HG03135 (cell line): ENCODE measurements at regions not wholly inside any gene's neighbourhood (a gene's known extent, or its start where the extent isn't known, plus 50 kb on each side); places are given as distances from the start of the nearest gene placed in this dataset.

Source experiments
- ATAC-seq: cut with Tn5 transposase; IDR thresholded peaks from one replicate; pipeline ENCODE4 v1.9.1; 2021; ENCODE audit warnings: mild to moderate bottlenecking, moderate library complexity; ENCODE audit not compliant: unreplicated experiment

DNA sequence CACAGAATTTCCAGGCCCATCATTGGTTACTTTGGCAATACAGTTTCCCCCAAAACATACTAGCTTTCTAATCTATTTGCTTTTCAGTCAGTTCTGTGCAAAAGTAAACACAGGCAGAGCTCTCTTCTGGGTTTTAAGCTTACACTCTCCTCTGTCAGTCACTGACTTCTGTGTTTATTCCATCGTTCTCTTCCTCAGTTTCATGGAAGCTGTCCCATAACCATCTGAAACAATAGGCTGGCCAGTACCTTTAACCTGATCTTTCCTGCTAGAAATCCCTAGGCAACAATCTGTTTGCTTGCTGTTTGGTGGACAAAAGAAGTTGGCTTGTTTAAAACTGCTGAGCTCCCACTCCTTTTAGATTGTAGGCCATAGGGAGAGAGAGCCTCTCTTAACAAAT, 431.5 kb downstream of the HACE1 start:
- ATAC-seq, result no peak

DNA sequence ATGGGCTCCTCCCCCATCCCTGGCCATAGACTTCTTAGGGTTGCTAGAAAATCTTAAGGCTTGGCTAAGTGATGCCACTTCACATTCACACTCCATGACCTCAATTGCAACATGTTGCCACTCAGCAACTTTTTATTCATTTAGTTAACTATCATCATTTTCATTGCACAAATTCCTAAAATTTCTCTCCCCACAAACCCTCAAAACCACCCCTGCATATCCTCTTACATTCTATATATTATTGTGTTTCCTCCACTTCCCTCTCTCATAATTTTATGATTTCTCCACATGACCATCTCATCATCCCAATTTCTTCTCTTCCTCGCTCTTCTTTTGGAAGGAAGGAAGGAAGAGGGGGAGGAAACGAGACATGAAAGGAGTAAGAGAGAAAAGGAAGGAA, 436.0 kb downstream of the HACE1 start:
- ATAC-seq, result no peak

DNA sequence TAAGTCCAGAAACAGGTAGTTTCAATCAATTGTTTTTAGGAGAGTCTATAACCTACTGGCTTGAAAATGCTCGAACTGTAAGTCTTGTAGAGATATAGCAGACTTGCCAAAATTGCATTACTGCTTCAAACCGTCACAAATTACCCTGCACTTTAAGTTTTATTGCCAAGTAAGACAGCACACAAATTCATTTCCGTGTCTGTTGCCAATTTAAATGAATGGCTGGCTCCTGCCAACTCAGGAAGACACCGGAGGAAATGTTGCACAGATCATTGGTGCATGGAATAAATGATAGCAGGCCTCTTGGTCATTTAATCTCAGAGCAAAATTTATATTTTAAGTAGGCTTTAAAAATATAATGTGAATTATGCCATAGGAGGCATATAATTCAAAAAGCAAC, 438.1 kb downstream of the HACE1 start:
- ATAC-seq, result no peak

DNA sequence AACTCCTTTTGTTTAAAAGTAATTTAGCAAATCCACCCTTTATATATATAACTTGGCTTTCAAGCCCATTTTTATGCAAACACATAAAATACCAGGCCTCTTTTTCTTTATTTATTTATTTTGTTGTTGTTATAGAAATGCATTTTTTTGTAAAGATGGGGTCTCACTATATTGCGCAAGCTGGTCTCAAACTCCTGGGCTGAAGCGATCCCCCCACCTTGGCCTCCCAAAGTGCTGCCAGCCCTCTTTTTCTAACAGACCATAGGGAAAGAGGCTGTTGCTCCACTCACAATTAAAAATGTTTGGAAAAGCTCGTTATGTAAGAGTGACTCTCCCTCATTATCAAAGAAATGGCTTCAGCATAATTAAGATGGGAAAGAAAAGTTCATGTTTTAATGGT, 440.9 kb downstream of the HACE1 start:
- no peak for ATAC-seq

DNA sequence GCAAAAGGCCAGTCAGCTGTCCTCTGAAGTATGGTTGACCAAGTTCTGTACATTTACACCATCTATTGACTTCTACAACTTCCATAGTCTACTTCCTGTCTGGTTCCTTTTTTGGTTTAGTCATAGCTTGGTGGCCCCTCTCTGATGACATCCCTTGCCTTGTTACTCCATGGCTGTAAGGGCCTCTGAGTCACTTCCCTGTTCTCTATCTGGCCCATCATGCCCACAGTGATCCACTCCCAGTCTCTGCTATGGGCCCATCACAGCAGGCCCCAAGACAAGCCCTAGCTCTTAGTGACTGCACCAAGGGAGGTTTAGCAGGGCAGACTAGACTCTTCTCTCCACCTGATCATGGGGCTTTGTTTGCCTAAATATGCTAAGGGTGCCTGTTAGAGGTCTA, 441.6 kb downstream of the HACE1 start:
- ATAC-seq, result no peak

DNA sequence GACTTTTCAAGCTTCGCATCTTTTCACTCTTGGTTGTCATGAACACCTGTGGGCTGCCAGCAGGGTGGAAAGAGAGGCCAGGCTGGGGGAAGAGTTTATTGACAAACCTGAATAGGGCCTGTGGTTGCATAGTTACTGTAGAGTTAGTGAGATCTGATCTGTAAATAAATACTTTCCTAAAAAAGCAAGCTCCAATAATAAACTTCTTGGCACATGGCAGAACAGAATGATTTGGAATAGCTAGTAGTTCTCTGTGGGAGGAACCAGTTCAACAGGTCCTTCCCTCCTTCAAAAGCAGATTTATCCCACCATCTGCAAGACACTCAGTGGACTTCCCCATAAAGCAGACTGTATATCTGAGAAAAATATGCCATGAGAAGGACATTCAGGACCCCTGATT, 445.0 kb downstream of the HACE1 start:
- ATAC-seq, result no peak

DNA sequence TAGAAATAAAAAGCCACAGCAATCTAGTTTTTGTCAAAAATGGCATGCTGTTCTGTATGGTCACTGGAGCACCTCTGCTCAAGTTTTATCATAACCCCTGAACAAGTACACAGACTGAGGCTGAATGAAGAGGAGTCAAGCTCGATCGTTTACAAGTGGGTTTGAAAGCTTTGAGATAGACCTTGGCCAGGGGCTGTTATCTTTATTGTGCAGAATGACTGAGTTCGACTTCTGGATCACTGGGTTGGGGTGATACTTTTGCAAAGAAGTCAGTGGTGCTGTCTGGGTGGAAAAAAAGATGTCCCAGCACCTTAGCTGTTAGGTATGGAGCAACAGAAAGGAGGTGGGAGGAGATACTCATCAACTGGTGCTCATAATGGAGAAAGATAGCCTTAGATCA, 446.0 kb downstream of the HACE1 start:
- no peak for ATAC-seq

DNA sequence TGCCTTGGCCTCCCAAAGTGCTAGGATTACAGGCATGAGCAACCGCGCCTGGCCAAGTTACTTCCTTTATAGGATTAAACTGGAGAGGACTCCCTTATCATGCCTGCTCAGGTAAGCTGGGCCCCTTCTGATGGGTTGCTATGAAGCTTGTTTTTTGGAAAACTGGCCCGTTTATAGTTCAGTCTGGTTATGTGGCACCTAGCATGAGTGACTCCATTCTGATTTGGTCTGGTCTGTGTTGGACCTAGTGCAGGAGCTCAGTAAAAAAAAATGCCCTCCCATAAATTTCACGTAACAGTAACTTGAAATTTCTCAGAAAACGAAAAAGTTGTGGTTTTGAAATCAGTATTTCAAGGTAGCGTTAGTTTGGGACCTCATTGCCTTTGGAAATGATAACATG, 448.4 kb downstream of the HACE1 start:
- no peak for ATAC-seq

DNA sequence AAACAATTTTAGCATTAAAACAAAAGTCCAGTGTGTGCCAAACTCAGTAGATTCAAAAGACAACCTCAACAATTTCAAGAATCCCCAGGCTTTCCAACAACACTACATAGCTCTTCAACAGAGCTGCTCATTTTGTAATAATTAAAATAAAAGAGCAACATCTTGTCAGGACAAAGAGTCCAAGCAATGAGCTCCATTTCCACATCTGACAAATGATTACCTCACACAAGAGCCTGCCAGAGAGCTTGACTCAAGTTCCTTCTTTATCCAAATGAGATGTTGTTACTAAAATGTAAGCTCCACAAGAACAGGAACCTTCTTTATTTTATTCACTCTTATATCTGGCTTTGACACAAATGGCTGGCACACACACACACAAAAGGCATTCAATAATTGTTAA, 449.8 kb downstream of the HACE1 start:
- ATAC-seq, result no peak

DNA sequence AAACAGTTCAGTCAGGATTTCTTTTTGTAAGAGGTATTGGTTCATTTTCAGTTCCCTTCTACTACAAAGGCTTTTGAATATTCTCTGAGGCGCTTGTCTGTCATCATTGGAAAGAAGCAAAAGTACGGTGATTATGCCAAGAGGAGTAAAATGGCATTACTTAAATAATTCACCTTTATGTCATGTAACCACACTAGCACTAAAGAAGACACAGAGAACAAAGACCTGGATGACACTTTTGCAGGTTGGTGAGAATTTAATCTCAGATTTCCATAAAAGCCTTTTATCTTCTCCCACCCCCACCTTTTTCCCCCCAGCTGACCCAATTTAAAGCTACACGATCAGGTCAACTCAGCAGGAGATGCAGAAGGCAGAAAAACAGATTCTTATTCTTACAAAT, 451.8 kb downstream of the HACE1 start:
- no peak for ATAC-seq

DNA sequence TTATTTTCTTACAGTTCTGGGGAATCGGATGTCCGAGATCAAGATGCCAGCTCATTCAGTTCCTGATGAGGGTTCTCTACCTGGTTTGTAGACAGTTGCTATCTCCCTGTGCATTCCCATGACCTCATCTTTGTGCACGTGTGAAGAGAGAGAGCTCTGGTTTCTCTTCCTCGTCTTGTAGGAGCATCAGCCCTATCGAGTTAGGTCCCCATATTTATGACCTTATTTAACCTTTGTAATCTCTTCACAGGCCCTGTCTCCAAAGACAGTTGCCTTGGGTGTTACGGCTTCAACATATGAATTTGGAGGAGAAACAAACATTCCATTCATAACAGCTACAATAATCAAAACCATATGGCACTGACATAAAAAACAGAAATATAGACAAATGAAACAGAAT, 455.3 kb downstream of the HACE1 start:
- ATAC-seq, result no peak

DNA sequence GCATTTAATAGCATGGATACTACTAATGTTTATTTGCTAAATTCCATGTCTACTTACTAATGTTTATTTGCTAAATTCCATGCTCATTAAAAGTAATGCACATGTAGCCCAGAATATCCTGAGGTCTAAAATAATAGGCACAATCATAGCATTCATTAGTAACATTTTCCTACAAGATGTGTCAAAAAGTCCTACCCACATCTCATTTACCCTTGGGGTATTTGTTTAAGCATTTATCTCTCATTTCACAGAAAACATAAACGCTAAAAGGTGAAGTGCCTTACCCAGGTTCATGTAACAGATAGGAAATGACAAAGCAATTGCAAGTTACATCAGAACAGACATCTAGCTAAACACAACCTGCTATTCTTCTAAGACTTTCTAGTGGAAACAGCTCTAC, 457.1 kb downstream of the HACE1 start:
- no peak for ATAC-seq

DNA sequence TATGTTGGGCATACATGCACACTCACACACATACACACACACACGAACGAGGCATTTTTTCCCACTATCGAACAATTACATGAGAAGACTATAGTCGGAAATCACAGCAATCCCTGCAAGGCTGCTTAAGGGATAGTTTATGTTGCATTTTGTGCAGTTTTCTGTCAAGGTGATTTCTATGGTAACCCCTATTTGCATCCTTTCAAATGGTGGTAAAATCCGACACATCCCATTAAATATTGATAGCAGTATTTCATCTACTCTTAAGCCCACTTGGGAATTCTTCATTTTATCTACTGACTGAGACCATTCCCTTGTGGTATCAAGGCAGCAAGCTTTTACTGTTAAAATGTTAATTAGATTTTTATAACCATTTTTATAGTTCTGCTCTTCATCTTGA, 457.8 kb downstream of the HACE1 start:
- no peak for ATAC-seq

DNA sequence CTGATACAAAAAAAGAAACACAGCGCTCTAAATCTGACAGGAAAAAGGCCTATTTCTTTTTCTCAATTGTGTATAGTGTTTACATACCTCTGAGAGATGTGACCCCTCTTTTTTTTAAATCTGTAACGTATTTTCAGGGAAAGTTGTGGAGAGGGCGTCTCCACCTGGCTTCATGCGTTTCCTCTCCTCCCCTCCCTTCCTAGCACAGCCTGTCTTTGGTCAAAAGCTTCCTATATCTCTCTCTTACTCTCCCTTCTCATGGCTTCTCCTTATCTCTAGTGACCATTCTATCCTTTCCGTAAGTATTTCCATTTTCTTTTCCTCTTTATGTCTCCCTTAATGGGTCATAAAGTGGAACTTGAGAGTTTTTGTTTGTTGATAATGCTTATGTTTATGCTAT, 458.9 kb downstream of the HACE1 start:
- ATAC-seq, result no peak

DNA sequence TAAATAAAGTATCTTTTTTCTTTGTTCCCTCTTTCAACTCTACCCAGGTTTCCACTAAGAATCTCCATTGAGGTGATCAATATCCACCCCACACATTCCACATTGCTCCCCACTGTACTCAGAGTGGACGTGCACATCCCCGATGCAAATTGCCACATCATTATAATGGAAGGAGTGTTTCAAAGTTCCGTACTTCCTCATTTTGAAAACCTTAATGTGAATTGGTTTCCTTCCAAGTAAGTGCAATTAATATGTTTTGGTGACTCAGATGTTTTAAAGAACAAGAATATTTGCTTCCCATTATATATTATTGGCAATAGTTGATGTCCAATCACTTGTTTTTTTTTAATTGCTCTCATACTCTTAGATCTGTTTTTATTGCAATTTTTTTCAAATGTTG, 463.6 kb downstream of the HACE1 start:
- ATAC-seq, result no peak

DNA sequence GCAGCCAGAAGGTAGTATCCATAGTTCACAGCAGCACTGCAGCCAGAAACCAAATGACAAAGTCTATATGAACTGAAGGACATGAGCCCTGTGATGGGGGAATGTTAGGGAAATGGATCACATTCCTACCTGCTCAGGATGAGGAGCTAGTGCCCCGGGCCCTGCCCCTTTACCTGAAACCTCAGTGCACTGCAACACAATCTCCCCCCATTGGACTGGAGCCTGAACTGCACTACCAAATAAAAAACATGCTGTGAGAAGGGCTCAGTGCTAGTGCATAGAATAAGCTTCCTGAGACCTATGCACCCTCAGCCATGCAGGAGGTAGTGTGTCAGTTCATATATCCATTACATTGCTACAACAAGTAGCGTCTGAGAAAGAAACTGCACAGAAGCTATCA, 477.8 kb downstream of the HACE1 start:
- ATAC-seq, result no peak

DNA sequence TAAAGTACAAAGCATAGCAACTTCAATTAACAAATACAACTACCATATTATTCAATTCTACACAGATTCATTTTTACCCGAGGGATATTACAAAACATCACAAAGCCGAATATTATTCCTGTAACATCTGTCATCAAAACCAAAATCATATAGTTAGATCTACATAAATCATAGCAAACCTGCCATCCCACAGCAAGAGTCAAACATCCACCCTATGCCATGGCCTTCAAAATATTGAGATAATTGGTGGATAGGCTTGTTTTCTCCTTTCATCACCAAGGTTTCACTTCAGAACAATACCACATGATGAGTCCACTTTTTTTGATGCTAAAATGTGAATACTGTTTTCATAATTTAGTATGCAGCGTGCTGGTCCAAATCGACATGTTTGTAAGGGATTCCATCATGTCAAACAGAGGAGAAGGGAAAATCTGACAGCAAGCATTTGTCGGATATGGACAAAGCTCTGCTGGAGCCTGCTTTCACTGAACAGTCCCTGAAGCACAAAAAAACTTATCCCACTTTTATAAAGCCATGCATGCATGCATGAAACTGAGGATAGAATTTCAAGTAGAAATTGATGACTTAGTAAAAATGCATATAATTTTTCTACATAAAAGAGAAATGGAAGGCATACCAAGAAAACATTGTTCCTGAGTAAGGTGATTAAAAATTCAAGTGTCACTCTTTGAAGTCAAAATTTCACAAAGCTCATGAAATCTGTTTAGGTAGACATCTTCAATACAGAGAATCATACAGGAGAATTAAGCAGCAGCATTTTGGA, 494.1 kb downstream of the HACE1 start:
- no peak for ATAC-seq

DNA sequence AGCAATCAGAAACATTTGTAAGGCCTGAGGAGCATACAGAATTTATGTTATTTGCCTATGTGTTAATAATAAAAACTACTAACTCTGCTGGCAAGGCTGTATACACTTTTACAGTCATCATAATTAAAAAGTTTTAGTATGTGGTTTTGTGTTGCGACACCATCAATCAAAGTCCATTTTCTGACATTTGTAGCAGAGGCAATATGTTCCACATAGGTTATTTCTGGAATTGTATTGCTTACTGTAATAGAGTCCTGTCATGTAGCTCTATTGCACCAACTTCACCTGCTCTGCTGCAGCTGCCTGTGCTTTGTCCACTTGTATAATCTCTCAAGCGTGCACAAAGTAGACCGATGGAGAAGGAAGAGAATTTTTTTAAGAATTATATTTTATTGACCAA, 501.8 kb downstream of the HACE1 start:
- no peak for ATAC-seq

DNA sequence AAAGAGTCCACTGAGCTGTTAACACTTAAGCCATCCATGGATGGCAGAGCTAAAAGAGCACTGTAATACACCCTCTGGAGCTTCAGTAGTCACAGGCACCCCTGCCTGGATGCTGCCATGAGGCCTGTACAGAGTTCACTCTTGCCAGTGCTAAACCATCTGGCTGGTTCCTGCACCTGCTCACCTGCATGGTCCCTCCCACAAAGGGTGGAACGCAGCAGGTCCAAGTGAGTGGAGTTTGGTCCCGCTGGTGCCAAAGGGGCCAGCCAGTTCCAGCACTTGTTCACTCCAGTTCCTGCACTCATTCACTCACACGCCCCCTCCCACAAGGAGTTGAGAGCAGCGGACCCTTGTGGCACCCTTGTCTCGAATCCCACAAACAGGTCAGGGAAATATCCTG, 503.5 kb downstream of the HACE1 start:
- no peak for ATAC-seq

DNA sequence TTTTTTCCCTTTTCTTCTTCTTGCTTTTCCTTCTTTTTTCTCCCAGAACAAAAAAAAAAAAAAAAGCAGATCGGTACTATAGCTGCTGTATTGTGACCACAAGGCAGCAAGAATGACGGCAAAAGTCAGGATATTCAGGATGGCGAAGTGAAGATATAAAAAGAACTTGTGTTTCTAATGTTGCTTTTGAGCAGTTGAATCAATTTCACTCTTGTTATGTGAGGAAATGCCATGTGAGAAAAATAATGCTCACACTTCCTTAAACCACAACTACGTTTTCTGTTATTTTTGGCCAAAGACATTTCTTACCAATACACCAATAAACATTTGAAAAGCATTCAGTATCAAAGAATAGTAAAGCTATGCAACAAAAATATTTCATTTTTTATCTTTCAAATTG, 510.5 kb downstream of the HACE1 start:
- ATAC-seq, result no peak

DNA sequence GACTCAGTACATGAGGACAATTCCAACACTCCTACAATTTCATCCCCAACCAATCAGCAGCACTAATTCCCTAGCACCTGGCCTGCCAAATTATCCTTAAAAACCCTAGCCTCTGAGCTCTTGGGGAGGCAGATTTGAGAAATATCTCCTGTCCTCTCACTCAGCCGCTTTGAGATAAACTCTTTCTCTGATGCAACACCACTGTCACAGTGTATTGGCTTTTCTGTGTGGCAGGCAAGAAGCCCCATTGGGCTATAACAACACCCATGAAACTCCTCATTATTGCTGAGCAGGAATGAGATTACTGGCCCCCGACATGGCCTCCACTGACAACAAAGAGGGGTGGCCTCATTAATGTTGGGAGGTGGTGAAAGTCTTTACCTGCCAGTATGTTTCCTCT, 515.5 kb downstream of the HACE1 start:
- no peak for ATAC-seq

DNA sequence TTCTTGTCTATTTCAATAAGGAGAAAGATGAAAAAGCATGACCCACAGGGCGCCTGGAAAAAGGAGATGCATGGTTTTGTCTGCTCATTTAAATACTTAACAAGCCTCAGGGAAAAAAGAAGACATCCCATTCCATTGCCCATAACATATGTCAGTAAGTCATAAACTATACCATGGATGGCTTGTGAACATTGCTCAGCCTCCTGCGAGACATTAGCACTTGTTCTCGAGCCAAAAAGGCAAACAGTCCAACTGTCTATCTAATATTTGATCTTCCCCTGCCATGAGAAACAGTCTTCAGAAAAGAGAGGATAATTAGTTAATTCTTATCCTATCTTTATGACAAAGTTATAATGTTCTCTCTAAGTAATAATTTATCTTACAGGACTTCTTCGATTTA, 527.4 kb downstream of the HACE1 start:
- ATAC-seq, result no peak
